ENCODE measurements at regions not wholly inside any gene's neighbourhood (a gene's known extent, or its start where the extent isn't known, plus 50 kb on each side); places are given as distances from the start of the nearest gene placed in this dataset.
A peak's percentile ranks its signal among the peaks of the same experiment; 100 is the strongest.

- intact Hi-C loops (cut with DNase I): no loop called here
These were observed 895.1 kb downstream of the PCDH18 start for GRCh38 chr4:136637071-136637777.

GRCh38 chr4:136636155-136636554 is 896.1 kb downstream of the PCDH18 start:
- H3K36me3 ChIP-seq (replicated peaks in 1 of 2): no peaks in the 10 kb centered on the region
- no peaks in the 10 kb centered on the region for H3K9me3 ChIP-seq (replicated peaks in 1 of 3)
- intact Hi-C loops (cut with DNase I): no loop called here
- no peak overlapping the region for H3K27ac ChIP-seq
- no peak for DNase-seq
- WGBS, 4 donors: 82 to 86% (median 84%) methylated on average over 5 to 10 of the region's 10 CpGs
- H3K4me1 ChIP-seq (replicated peaks in 1 of 2): no peaks in the 10 kb centered on the region
- no peaks in the 10 kb centered on the region for H3K27me3 ChIP-seq
- H3K4me3 ChIP-seq: no peak overlapping the region
- TF ChIP-seq CTCF (IDR thresholded peaks at IDR 0.05): no peak
- no peak for TF ChIP-seq POLR2A (IDR thresholded peaks at IDR 0.05)

More at GRCh38 chr4:136637071-136637777, 895.1 kb downstream of the PCDH18 start:
- H3K9me3 ChIP-seq (replicated peaks in 1 of 3): no peaks in the 10 kb centered on the region
- DNase-seq: peak in 1 of 7 donors; percentile 3
- H3K36me3 ChIP-seq (replicated peaks in 1 of 2): no peaks in the 10 kb centered on the region
- TF ChIP-seq CTCF (IDR thresholded peaks at IDR 0.05): no peak
- TF ChIP-seq POLR2A (IDR thresholded peaks at IDR 0.05): no peak
- WGBS, 4 donors: 73 to 79% (median 75%) methylated on average over 8 to 9 of the region's 9 CpGs
- no peaks in the 10 kb centered on the region for H3K4me1 ChIP-seq (replicated peaks in 1 of 2)
- no peak overlapping the region for H3K4me3 ChIP-seq
- no peaks in the 10 kb centered on the region for H3K27me3 ChIP-seq
- no peak overlapping the region for H3K27ac ChIP-seq

- no peak for DNase-seq
- TF ChIP-seq CTCF (IDR thresholded peaks at IDR 0.05) (no peak), POLR2A (IDR thresholded peaks at IDR 0.05) (no peak)
- Histone ChIP-seq H3K27me3 (no peaks in the 10 kb centered on the region), H3K9me3 (replicated peaks in 1 of 3) (no peaks in the 10 kb centered on the region), H3K27ac (no peak overlapping the region), H3K4me3 (no peak overlapping the region), H3K36me3 (replicated peaks in 1 of 2) (no peaks in the 10 kb centered on the region), H3K4me1 (replicated peaks in 1 of 2) (no peaks in the 10 kb centered on the region)
- intact Hi-C loops (cut with DNase I): no loop called here
- 67 to 79% (median 75%) methylated on average over 2 of the region's 2 CpGs for WGBS, 4 donors
These were observed 898.2 kb downstream of the PCDH18 start for GRCh38 chr4:136634121-136634520.

- TF ChIP-seq POLR2A (IDR thresholded peaks at IDR 0.05) (no peak), CTCF (IDR thresholded peaks at IDR 0.05) (no peak)
- no peaks in the 10 kb centered on the region for H3K27me3 ChIP-seq
- peaks cover 0 to 6% (median 0%) of the 10 kb centered on the region in 3 donors for H3K9me3 ChIP-seq (replicated peaks in 1 of 3)
- H3K27ac ChIP-seq: no peak overlapping the region
- 64 to 78% (median 71%) methylated on average over 3 of the region's 3 CpGs for WGBS, 4 donors
- intact Hi-C loops (cut with DNase I): no loop called here
- no peak for DNase-seq
- no peak overlapping the region for H3K4me3 ChIP-seq
- no peaks in the 10 kb centered on the region for H3K4me1 ChIP-seq (replicated peaks in 1 of 2)
- H3K36me3 ChIP-seq (replicated peaks in 1 of 2): no peaks in the 10 kb centered on the region
These were observed 932.4 kb downstream of the PCDH18 start for GRCh38 chr4:136599890-136600289.
